ENCODE measurements at regions not wholly inside any gene's neighbourhood (a gene's known extent, or its start where the extent isn't known, plus 50 kb on each side); places are given as distances from the start of the nearest gene placed in this dataset.
A peak's percentile ranks its signal among the peaks of the same experiment; 100 is the strongest.

DNA sequence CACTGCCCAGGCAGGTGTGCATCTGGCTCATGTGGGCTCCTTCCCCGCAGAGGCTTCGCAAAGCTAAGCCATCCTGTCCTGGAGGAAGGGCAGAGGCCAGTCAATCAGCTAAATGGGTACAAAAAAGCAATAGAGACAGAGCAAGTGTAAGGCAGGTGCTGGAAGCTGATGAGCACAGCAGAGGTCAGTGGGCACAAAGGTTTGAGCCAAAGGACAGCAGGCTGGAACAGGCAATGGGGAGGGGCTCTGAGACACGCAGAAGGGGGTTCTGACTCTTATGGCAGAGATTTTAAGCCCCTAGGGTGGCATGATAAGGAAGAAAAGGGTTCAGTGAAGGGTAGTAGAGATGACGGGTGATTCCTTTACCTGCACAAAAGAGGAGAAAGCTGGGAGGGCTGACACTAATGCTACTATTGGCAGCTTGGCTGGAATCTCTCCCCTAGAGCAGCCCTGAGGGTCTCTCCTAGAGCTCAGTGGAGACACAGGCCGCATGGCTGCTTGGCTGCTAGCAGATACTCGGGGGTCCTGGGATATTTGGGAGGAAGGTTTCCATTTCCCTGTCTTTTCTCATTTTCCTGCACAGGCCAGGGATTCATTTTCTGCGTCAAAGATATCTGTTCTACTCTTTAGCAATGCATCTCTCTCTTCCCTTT lies 132.4 kb downstream of the MYCN start:
- Histone ChIP-seq H3K36me3 (ENCODE audit: insufficient read depth, insufficient read length, low read length) (no peaks in the 10 kb centered on the region), H3K4me1 (ENCODE audit: insufficient read depth, insufficient read length) (peaks cover 4% of the 10 kb centered on the region), H3K4me3 (ENCODE audit: insufficient read length, low read depth) (no peak overlapping the region), H3K9ac (ENCODE audit: insufficient read length, low read depth) (no peak overlapping the region), H3K27me3 (ENCODE audit: insufficient read depth, insufficient read length) (no peaks in the 10 kb centered on the region), H3K9me3 (ENCODE audit: insufficient read depth, low read length) (no peaks in the 10 kb centered on the region)
- DNase-seq (ENCODE audit: low read depth, low spot score): no peak
- TF ChIP-seq SUZ12 (IDR thresholded peaks at IDR 0.05; ENCODE audit: extremely low read depth, insufficient read depth, insufficient read length): no peak
- no peak for TF ChIP-seq YY1 (IDR thresholded peaks at IDR 0.05; ENCODE audit: insufficient read depth, insufficient read length)
- TF ChIP-seq ZNF274 (IDR thresholded peaks at IDR 0.05; ENCODE audit: low read depth, low read length): no peak

DNA sequence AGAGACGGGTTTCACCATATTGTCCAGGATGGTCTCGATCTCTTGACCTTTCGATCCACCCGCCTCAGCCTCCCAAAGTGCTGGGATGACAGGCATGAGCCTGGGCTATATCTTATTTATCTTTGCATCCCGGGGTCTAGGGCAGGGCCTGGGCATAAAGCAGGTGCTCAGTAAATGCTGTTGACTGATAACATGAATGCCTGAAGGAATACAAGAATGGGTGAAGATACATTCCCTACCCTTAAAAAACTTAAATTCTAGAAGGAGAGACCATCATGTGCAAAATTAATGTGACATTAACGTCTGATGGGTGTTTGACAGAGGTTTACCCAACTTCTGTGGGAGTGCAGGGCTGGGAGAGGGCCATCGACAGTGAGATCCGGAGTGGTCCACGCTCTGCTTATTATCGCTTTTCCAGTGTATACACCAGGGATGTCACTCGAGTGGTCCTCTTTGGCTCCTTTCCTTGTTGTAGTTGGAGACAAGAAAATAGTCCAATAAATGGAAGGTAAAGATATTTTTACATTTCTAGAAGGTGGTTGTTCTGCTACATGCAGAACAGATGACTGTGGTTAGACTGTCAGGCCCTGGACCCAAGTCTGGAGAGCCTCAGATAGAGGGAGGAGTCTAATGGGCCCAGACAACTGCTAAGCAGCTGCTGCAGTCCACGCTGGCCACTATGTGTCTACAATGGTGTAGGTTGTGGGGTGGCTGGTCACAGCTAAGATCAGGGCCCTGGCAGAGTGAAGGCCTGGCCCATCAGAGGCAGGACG lies 131.7 kb downstream of the MYCN start:
- H3K9me3 ChIP-seq (ENCODE audit: insufficient read depth, low read length): no peaks in the 10 kb centered on the region
- H3K27me3 ChIP-seq (ENCODE audit: insufficient read depth, insufficient read length): no peaks in the 10 kb centered on the region
- TF ChIP-seq YY1 (IDR thresholded peaks at IDR 0.05; ENCODE audit: insufficient read depth, insufficient read length): no peak
- no peak for TF ChIP-seq ZNF274 (IDR thresholded peaks at IDR 0.05; ENCODE audit: low read depth, low read length)
- TF ChIP-seq SUZ12 (IDR thresholded peaks at IDR 0.05; ENCODE audit: extremely low read depth, insufficient read depth, insufficient read length): no peak
- no peak for DNase-seq (ENCODE audit: low read depth, low spot score)
- H3K9ac ChIP-seq (ENCODE audit: insufficient read length, low read depth): no peak overlapping the region
- H3K36me3 ChIP-seq (ENCODE audit: insufficient read depth, insufficient read length, low read length): no peaks in the 10 kb centered on the region
- peaks cover 4% of the 10 kb centered on the region for H3K4me1 ChIP-seq (ENCODE audit: insufficient read depth, insufficient read length)
- H3K4me3 ChIP-seq (ENCODE audit: insufficient read length, low read depth): no peak overlapping the region

DNA sequence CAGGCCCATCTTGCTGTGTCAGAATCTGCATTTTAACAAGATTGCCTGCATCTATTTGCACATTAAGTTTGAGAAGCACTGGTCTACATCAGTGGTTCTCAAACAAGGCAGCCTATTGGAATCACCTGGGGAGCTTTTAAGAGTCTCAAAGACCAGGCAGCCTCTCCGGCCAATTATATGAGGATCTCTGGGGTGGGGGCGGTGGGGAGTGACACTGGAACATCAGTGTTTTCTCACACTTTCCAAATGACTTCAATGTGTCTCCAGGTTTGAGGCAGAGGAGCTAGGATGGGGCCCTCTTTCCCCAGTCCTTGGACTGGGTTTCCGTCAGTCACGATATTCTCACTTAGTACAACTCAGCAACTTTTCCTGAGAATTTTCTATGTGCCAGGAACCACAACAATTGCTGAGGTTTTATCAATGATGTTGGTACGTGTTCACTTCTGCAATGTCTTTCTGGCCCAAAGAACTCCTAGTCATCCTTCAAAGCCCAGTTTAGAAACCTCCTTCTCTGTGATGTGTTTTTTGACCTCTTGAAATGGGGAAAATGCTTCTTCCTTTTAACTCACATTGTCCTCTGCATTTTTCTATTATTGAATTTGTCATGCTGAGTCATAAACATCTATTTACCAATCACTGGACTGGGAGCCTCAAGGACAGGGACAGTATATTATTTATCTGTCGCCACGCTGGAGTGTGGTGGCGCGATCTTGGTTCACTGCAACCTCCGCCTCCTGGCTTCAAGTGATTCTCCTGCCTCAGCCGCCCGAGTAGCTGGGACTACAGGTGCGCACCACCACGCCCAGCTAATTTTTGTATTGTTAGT lies 130.9 kb downstream of the MYCN start:
- no peak overlapping the region for H3K9ac ChIP-seq (ENCODE audit: insufficient read length, low read depth)
- H3K36me3 ChIP-seq (ENCODE audit: insufficient read depth, insufficient read length, low read length): no peaks in the 10 kb centered on the region
- no peak overlapping the region for H3K4me3 ChIP-seq (ENCODE audit: insufficient read length, low read depth)
- H3K27me3 ChIP-seq (ENCODE audit: insufficient read depth, insufficient read length): no peaks in the 10 kb centered on the region
- TF ChIP-seq ZNF274 (IDR thresholded peaks at IDR 0.05; ENCODE audit: low read depth, low read length) (no peak), YY1 (IDR thresholded peaks at IDR 0.05; ENCODE audit: insufficient read depth, insufficient read length) (no peak), SUZ12 (IDR thresholded peaks at IDR 0.05; ENCODE audit: extremely low read depth, insufficient read depth, insufficient read length) (no peak)
- no peak for DNase-seq (ENCODE audit: low read depth, low spot score)
- no peaks in the 10 kb centered on the region for H3K9me3 ChIP-seq (ENCODE audit: insufficient read depth, low read length)
- H3K4me1 ChIP-seq (ENCODE audit: insufficient read depth, insufficient read length): peaks cover 4% of the 10 kb centered on the region

DNA sequence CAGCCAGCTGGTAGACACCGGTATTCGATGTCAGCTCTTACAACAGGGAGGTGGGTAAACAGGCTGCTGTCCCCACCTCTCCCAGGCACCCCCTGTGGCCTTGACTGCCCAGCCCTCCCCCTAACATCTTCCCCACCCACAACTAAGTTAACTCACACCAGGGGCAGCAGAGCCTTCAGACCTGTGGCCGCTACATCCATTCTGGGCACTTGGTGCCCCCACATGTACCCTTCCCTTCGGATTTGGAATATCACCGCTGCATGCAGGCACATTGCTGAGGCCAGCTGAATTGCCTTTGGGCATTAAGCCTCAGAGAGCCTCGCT lies 130.3 kb downstream of the MYCN start:
- H3K36me3 ChIP-seq (ENCODE audit: insufficient read depth, insufficient read length, low read length): no peaks in the 10 kb centered on the region
- TF ChIP-seq ZNF274 (IDR thresholded peaks at IDR 0.05; ENCODE audit: low read depth, low read length) (no peak), YY1 (IDR thresholded peaks at IDR 0.05; ENCODE audit: insufficient read depth, insufficient read length) (no peak), SUZ12 (IDR thresholded peaks at IDR 0.05; ENCODE audit: extremely low read depth, insufficient read depth, insufficient read length) (no peak)
- H3K4me1 ChIP-seq (ENCODE audit: insufficient read depth, insufficient read length): peaks cover 4% of the 10 kb centered on the region
- H3K27me3 ChIP-seq (ENCODE audit: insufficient read depth, insufficient read length): no peaks in the 10 kb centered on the region
- peak overlapping the region; percentile 38 for H3K9ac ChIP-seq (ENCODE audit: insufficient read length, low read depth)
- H3K4me3 ChIP-seq (ENCODE audit: insufficient read length, low read depth): no peak overlapping the region
- no peaks in the 10 kb centered on the region for H3K9me3 ChIP-seq (ENCODE audit: insufficient read depth, low read length)
- no peak for DNase-seq (ENCODE audit: low read depth, low spot score)

DNA sequence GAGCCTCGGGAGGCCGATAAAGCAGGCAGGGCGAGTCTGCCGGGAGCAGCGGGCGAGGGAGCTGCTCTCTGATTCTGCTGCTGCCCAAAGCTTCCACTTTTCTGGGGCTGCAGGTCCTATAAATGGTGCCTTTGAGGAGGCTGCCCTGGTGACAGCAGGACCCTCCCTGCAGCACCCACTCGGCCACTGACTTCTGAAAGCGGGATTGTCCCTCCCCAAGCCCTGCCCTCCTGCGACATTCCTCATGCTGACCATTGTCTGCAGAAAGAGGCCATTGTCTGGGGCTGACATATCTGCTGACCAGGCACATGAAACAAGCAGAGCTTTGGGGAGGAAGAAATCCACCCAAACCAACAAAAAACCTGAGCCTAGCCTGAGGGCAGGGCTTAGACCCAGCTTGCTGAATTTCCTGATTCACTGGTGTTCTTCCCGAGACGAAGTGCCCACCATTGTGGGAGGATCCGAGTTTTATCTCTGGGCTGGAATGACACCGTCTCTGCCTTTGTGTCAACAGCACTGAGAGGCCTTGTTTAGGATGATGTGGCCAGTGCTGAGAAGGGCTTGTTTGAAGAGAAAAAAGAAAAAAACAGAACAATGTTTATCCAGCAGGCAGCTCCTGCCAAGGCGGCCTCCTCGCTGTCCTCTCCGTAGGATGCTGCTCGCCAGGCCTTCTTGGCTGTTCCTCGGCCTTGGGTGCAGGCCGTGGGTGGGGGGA lies 129.7 kb downstream of the MYCN start:
- Histone ChIP-seq H3K4me1 (ENCODE audit: insufficient read depth, insufficient read length) (peaks cover 4% of the 10 kb centered on the region), H3K9me3 (ENCODE audit: insufficient read depth, low read length) (0 out of 2 replicates have a peak, but pooled peaks cover 2% of the 10 kb centered on the region), H3K27me3 (ENCODE audit: insufficient read depth, insufficient read length) (no peaks in the 10 kb centered on the region), H3K36me3 (ENCODE audit: insufficient read depth, insufficient read length, low read length) (no peaks in the 10 kb centered on the region), H3K9ac (ENCODE audit: insufficient read length, low read depth) (peak overlapping the region; percentile 38), H3K4me3 (ENCODE audit: insufficient read length, low read depth) (no peak overlapping the region)
- TF ChIP-seq SUZ12 (IDR thresholded peaks at IDR 0.05; ENCODE audit: extremely low read depth, insufficient read depth, insufficient read length) (no peak), ZNF274 (IDR thresholded peaks at IDR 0.05; ENCODE audit: low read depth, low read length) (no peak), YY1 (IDR thresholded peaks at IDR 0.05; ENCODE audit: insufficient read depth, insufficient read length) (no peak)
- no peak for DNase-seq (ENCODE audit: low read depth, low spot score)

DNA sequence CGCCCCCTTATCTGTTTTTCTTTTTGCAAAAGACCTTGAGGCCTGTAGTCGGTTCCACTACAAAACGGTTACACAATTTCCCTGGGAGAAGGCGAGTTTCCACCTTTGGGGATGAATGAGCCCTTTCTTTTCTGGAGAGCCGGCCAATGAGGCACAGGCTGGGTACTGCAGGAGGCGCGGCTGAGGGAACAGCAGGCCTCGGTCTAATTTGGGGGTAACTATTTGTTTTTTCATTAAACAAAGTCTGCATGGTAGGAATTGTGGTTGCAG lies 129.2 kb downstream of the MYCN start:
- TF ChIP-seq SUZ12 (IDR thresholded peaks at IDR 0.05; ENCODE audit: extremely low read depth, insufficient read depth, insufficient read length) (no peak), ZNF274 (IDR thresholded peaks at IDR 0.05; ENCODE audit: low read depth, low read length) (no peak), YY1 (IDR thresholded peaks at IDR 0.05; ENCODE audit: insufficient read depth, insufficient read length) (no peak)
- Histone ChIP-seq H3K4me3 (ENCODE audit: insufficient read length, low read depth) (no peak overlapping the region), H3K27me3 (ENCODE audit: insufficient read depth, insufficient read length) (no peaks in the 10 kb centered on the region), H3K9ac (ENCODE audit: insufficient read length, low read depth) (no peak overlapping the region), H3K9me3 (ENCODE audit: insufficient read depth, low read length) (peaks cover 7% of the 10 kb centered on the region; the same call in 1 of the 2 replicates), H3K4me1 (ENCODE audit: insufficient read depth, insufficient read length) (peaks cover 4% of the 10 kb centered on the region), H3K36me3 (ENCODE audit: insufficient read depth, insufficient read length, low read length) (no peaks in the 10 kb centered on the region)
- no peak for DNase-seq (ENCODE audit: low read depth, low spot score)
